Spleen (tissue), 7 donors: ENCODE measurements at regions not wholly inside any gene's neighbourhood (a gene's known extent, or its start where the extent isn't known, plus 50 kb on each side); places are given as distances from the start of the nearest gene placed in this dataset.

Experiments
- CTCF ChIP-seq, 11 experiments: fragments of 200-600 bp in 7 of 11; fragments of 450-650 bp in 4 of 11; sonication (generic) in 4 of 11; IDR thresholded peaks in 8 of 11; conservative IDR thresholded peaks in 3 of 11; 1 replicate in 7 of 11; 2 replicates in 4 of 11; pipeline versions ENCODE4 v1.4.0 to v1.8.0; 2016 to 2021; ENCODE audit warnings: antibody characterized with exemption in 11 of 11, inconsistent platforms in 4 of 11, mild to moderate bottlenecking in 1 of 11
- POLR2A ChIP-seq, 3 donors: fragments of 450-650 bp; IDR thresholded peaks; one replicate each; pipeline ENCODE4 v1.5.1; 2017; ENCODE audit warnings: antibody characterized with exemption in 3 of 3, mild to moderate bottlenecking in 1 of 3
- POLR2AphosphoS5 ChIP-seq, 3 donors: sonication (generic); formaldehyde crosslinking; IDR thresholded peaks; one replicate each; pipeline ENCODE4 v1.5.1; 2017; ENCODE audit warnings: antibody characterized with exemption in 3 of 3
- donor health status: DM: no; HTN: no; CAD: no; lungs with moderate emphysema.
- donor health status: DM: no; HTN: no; CAD: no.
- donor health status: DM: no; HTN: no; CAD: no.

- TF ChIP-seq CTCF (IDR thresholded peaks at IDR 0.05 in 8 of 11, conservative IDR thresholded peaks at IDR 0.05 in 3 of 11) (no peak), POLR2A (IDR thresholded peaks at IDR 0.05) (no peak), POLR2AphosphoS5 (IDR thresholded peaks at IDR 0.05) (no peak)
These were observed 314.2 kb upstream of the CBLB start for GRCh38 chr3:106182950-106183511.
